Fibroblast of lung (primary cell): ENCODE measurements at regions not wholly inside any gene's neighbourhood (a gene's known extent, or its start where the extent isn't known, plus 50 kb on each side); places are given as distances from the start of the nearest gene placed in this dataset.

Source experiments
- DNase-seq, 2 donors: peaks; one replicate each; pipeline versions ENCODE4 v3.0.0 to v3.0.0-alpha.2; 2010; ENCODE audit warnings: low read depth in 2 of 2
- H2AFZ ChIP-seq: 2 replicates; pipeline ENCODE4 v1.5.1; 2012; ENCODE audit warnings: low read length, control low read depth, inconsistent platforms
- H3K27ac ChIP-seq: 2 replicates; pipeline ENCODE4 v1.5.1; 2011; ENCODE audit warnings: low read length, control low read depth; ENCODE audit not compliant: insufficient read depth
- H3K27me3 ChIP-seq: 2 replicates; pipeline ENCODE4 v1.5.1; 2011; ENCODE audit warnings: mild to moderate bottlenecking, low read length; ENCODE audit not compliant: control insufficient read depth, insufficient read depth
- H3K36me3 ChIP-seq: 2 replicates; pipeline ENCODE4 v1.5.1; 2011; ENCODE audit warnings: low read length; ENCODE audit not compliant: control insufficient read depth, insufficient read depth
- H3K4me1 ChIP-seq: 2 replicates; pipeline ENCODE4 v1.5.1; 2011; ENCODE audit warnings: low read length; ENCODE audit not compliant: control insufficient read depth, insufficient read depth; ENCODE audit errors: extremely low read depth
- H3K4me2 ChIP-seq: 2 replicates; pipeline ENCODE4 v1.5.1; 2011; ENCODE audit warnings: low read length, control low read depth; ENCODE audit not compliant: insufficient read depth; ENCODE audit errors: extremely low read depth
- H3K4me3 ChIP-seq, 4 experiments: fragments of 200-600 bp in 1 of 4; sonication (generic) in 1 of 4; replicated peaks in 1 of 4; 2 replicates each; pipeline ENCODE4 v1.5.1; 2011 to 2016; ENCODE audit warnings: low read length in 4 of 4, low read depth in 3 of 4, mild to moderate bottlenecking in 3 of 4, control low read depth in 2 of 4, inconsistent platforms in 1 of 4, mixed read lengths in 1 of 4; ENCODE audit not compliant: insufficient read depth in 1 of 4; ENCODE audit errors: control extremely low read depth in 1 of 4
- H3K79me2 ChIP-seq: 2 replicates; pipeline ENCODE4 v1.5.1; 2012; ENCODE audit warnings: mild to moderate bottlenecking, low read length, inconsistent platforms; ENCODE audit not compliant: control insufficient read depth, insufficient read depth
- H3K9ac ChIP-seq: 2 replicates; pipeline ENCODE4 v1.5.1; 2011; ENCODE audit warnings: mild to moderate bottlenecking, low read length, control low read depth; ENCODE audit not compliant: insufficient read depth
- H3K9me3 ChIP-seq: 2 replicates; pipeline ENCODE4 v1.5.1; 2012; ENCODE audit warnings: low read depth, low read length; ENCODE audit not compliant: control insufficient read depth, insufficient read depth
- H4K20me1 ChIP-seq: 2 replicates; pipeline ENCODE4 v1.5.1; 2011; ENCODE audit warnings: low read length; ENCODE audit not compliant: control insufficient read depth, insufficient read depth; ENCODE audit errors: extremely low read depth
- CTCF ChIP-seq, 2 donors: IDR thresholded peaks in 1 of 2; conservative IDR thresholded peaks in 1 of 2; 1 replicate in 1 of 2; 2 replicates in 1 of 2; pipeline ENCODE4 v1.5.1; 2011 to 2012; ENCODE audit warnings: low read length in 2 of 2, control low read depth in 1 of 2, inconsistent platforms in 1 of 2, low read depth in 1 of 2, mild to moderate bottlenecking in 1 of 2
- EZH2 ChIP-seq: IDR thresholded peaks from 2 replicates; pipeline ENCODE4 v1.5.1; 2012; ENCODE audit warnings: low read length, control low read depth, mild to moderate bottlenecking; ENCODE audit errors: missing control alignments

- no peaks in the 10 kb centered on the region for H4K20me1 ChIP-seq
- no peak for DNase-seq
- H3K9me3 ChIP-seq = no peaks in the 10 kb centered on the region
- H3K9ac ChIP-seq = no peak overlapping the region
- H3K79me2 ChIP-seq = no peaks in the 10 kb centered on the region
- no peak overlapping the region for H3K4me2 ChIP-seq
- no peak overlapping the region for H3K27ac ChIP-seq
- no peaks in the 10 kb centered on the region for H3K36me3 ChIP-seq
- H2AFZ ChIP-seq = no peak overlapping the region
- TF ChIP-seq CTCF (conservative IDR thresholded peaks at IDR 0.05 in 1 of 2, IDR thresholded peaks at IDR 0.05 in 1 of 2; ENCODE audit: low read depth in 1 of 2, low read length in 2 of 2) (no peak), EZH2 (no peak)
- H3K4me1 ChIP-seq = no peaks in the 10 kb centered on the region
- H3K4me3 ChIP-seq = no peak overlapping the region
- H3K27me3 ChIP-seq = no peaks in the 10 kb centered on the region
Measured at GRCh38 chr10:33057620-33058019, 99.6 kb upstream of the ITGB1 start.

GRCh38 chr10:33056828-33057596 lies 99.0 kb upstream of the ITGB1 start:
- TF ChIP-seq EZH2 = no peak
- H3K4me1 ChIP-seq = no peaks in the 10 kb centered on the region
- H4K20me1 ChIP-seq = no peaks in the 10 kb centered on the region
- no peak overlapping the region for H3K4me3 ChIP-seq
- no peaks in the 10 kb centered on the region for H3K27me3 ChIP-seq
- H2AFZ ChIP-seq = no peak overlapping the region
- H3K79me2 ChIP-seq = no peaks in the 10 kb centered on the region
- no peak overlapping the region for H3K4me2 ChIP-seq
- no peak for DNase-seq
- H3K9ac ChIP-seq = no peak overlapping the region
- H3K27ac ChIP-seq = no peak overlapping the region
- H3K36me3 ChIP-seq = no peaks in the 10 kb centered on the region
- H3K9me3 ChIP-seq = no peaks in the 10 kb centered on the region

GRCh38 chr10:33055625-33056024 lies 97.6 kb upstream of the ITGB1 start:
- no peak overlapping the region for H3K4me3 ChIP-seq
- H3K36me3 ChIP-seq = no peaks in the 10 kb centered on the region
- DNase-seq = peak in 1 of 2 donors; percentile 85
- no peaks in the 10 kb centered on the region for H3K27me3 ChIP-seq
- H2AFZ ChIP-seq = no peak overlapping the region
- no peak overlapping the region for H3K4me2 ChIP-seq
- no peaks in the 10 kb centered on the region for H3K4me1 ChIP-seq
- TF ChIP-seq CTCF (conservative IDR thresholded peaks at IDR 0.05 in 1 of 2, IDR thresholded peaks at IDR 0.05 in 1 of 2; ENCODE audit: low read depth in 1 of 2, low read length in 2 of 2) (no peak), EZH2 (no peak)
- H3K9me3 ChIP-seq = no peaks in the 10 kb centered on the region
- H3K27ac ChIP-seq = no peak overlapping the region
- H3K79me2 ChIP-seq = no peaks in the 10 kb centered on the region
- H4K20me1 ChIP-seq = no peaks in the 10 kb centered on the region
- no peak overlapping the region for H3K9ac ChIP-seq
